Duodenal mucosa (tissue), 2 donors: ENCODE measurements at regions not wholly inside any gene's neighbourhood (a gene's known extent, or its start where the extent isn't known, plus 50 kb on each side); places are given as distances from the start of the nearest gene placed in this dataset.

Experiments used
- H3K27ac ChIP-seq: one replicate; pipeline ENCODE4 v1.7.0; 2013; ENCODE audit warnings: low read depth, low read length
- H3K27me3 ChIP-seq, 2 donors: one replicate each; pipeline ENCODE4 v1.7.0; 2013; ENCODE audit warnings: low read length in 2 of 2, control low read depth in 1 of 2; ENCODE audit not compliant: insufficient read depth in 2 of 2, control insufficient read depth in 1 of 2
- H3K36me3 ChIP-seq, 2 donors: one replicate each; pipeline ENCODE4 v1.7.0; 2013; ENCODE audit warnings: low read length in 2 of 2, control low read depth in 1 of 2; ENCODE audit not compliant: insufficient read depth in 2 of 2, control insufficient read depth in 1 of 2
- H3K4me1 ChIP-seq, 2 donors: one replicate each; pipeline ENCODE4 v1.7.0; 2013; ENCODE audit warnings: low read length in 2 of 2, control low read depth in 1 of 2; ENCODE audit not compliant: insufficient read depth in 2 of 2, control insufficient read depth in 1 of 2
- H3K4me3 ChIP-seq, 2 donors: one replicate each; pipeline ENCODE4 v1.7.0; 2013; ENCODE audit warnings: low read length in 2 of 2, low read depth in 1 of 2
- H3K9ac ChIP-seq, 2 donors: one replicate each; pipeline ENCODE4 v1.7.0; 2013; ENCODE audit warnings: low read length in 2 of 2, low read depth in 1 of 2
- H3K9me3 ChIP-seq, 2 donors: one replicate each; pipeline ENCODE4 v1.7.0; 2013; ENCODE audit warnings: low read length in 2 of 2, control low read depth in 1 of 2; ENCODE audit not compliant: control insufficient read depth in 1 of 2

- Histone ChIP-seq H3K9me3 (no peaks in the 10 kb centered on the region), H3K36me3 (no peaks in the 10 kb centered on the region), H3K9ac (no peak overlapping the region), H3K4me1 (no peaks in the 10 kb centered on the region), H3K27me3 (no peaks in the 10 kb centered on the region), H3K4me3 (no peak overlapping the region), H3K27ac (no peak overlapping the region)
Measured at GRCh38 chr2:217650229-217650628, 352.6 kb downstream of the TNS1 start.

- H3K4me3 ChIP-seq = no peak overlapping the region
- H3K9me3 ChIP-seq = no peaks in the 10 kb centered on the region
- no peaks in the 10 kb centered on the region for H3K36me3 ChIP-seq
- no peak overlapping the region for H3K27ac ChIP-seq
- no peaks in the 10 kb centered on the region for H3K4me1 ChIP-seq
- no peaks in the 10 kb centered on the region for H3K27me3 ChIP-seq
- H3K9ac ChIP-seq = no peak overlapping the region
Measured at GRCh38 chr2:217647925-217648324, 354.9 kb downstream of the TNS1 start.

- no peak overlapping the region for H3K27ac ChIP-seq
- H3K36me3 ChIP-seq = no peaks in the 10 kb centered on the region
- H3K4me3 ChIP-seq = no peak overlapping the region
- no peaks in the 10 kb centered on the region for H3K27me3 ChIP-seq
- H3K4me1 ChIP-seq = no peaks in the 10 kb centered on the region
- no peaks in the 10 kb centered on the region for H3K9me3 ChIP-seq
- H3K9ac ChIP-seq = no peak overlapping the region
Measured at GRCh38 chr2:217647226-217647625, 355.6 kb downstream of the TNS1 start.

- Histone ChIP-seq H3K9ac (no peak overlapping the region), H3K4me3 (no peak overlapping the region), H3K9me3 (no peaks in the 10 kb centered on the region), H3K36me3 (no peaks in the 10 kb centered on the region), H3K27ac (no peak overlapping the region), H3K27me3 (no peaks in the 10 kb centered on the region), H3K4me1 (no peaks in the 10 kb centered on the region)
Measured at GRCh38 chr2:217645896-217646295, 356.9 kb downstream of the TNS1 start.

GRCh38 chr2:217643789-217644301 lies 358.9 kb downstream of the TNS1 start:
- Histone ChIP-seq H3K27me3 (no peaks in the 10 kb centered on the region), H3K36me3 (no peaks in the 10 kb centered on the region), H3K9ac (no peak overlapping the region), H3K27ac (no peak overlapping the region), H3K9me3 (no peaks in the 10 kb centered on the region), H3K4me3 (no peak overlapping the region), H3K4me1 (no peaks in the 10 kb centered on the region)

GRCh38 chr2:217642944-217643343 lies 359.9 kb downstream of the TNS1 start:
- Histone ChIP-seq H3K4me3 (no peak overlapping the region), H3K9ac (no peak overlapping the region), H3K27ac (no peak overlapping the region), H3K4me1 (no peaks in the 10 kb centered on the region), H3K9me3 (no peaks in the 10 kb centered on the region), H3K27me3 (no peaks in the 10 kb centered on the region), H3K36me3 (no peaks in the 10 kb centered on the region)

- H3K4me1 ChIP-seq = no peaks in the 10 kb centered on the region
- H3K9me3 ChIP-seq = no peaks in the 10 kb centered on the region
- no peaks in the 10 kb centered on the region for H3K36me3 ChIP-seq
- no peaks in the 10 kb centered on the region for H3K27me3 ChIP-seq
- H3K4me3 ChIP-seq = no peak overlapping the region
- H3K9ac ChIP-seq = no peak overlapping the region
- H3K27ac ChIP-seq = no peak overlapping the region
Measured at GRCh38 chr2:217641960-217642359, 360.8 kb downstream of the TNS1 start.

- Histone ChIP-seq H3K27me3 (no peaks in the 10 kb centered on the region), H3K36me3 (no peaks in the 10 kb centered on the region), H3K9ac (no peak overlapping the region), H3K9me3 (no peaks in the 10 kb centered on the region), H3K4me1 (no peaks in the 10 kb centered on the region), H3K4me3 (no peak overlapping the region), H3K27ac (no peak overlapping the region)
Measured at GRCh38 chr2:217639481-217639880, 363.3 kb downstream of the TNS1 start.

GRCh38 chr2:217638533-217638932 lies 364.3 kb downstream of the TNS1 start:
- H3K27ac ChIP-seq = no peak overlapping the region
- H3K9ac ChIP-seq = no peak overlapping the region
- H3K4me3 ChIP-seq = no peak overlapping the region
- H3K27me3 ChIP-seq = no peaks in the 10 kb centered on the region
- H3K36me3 ChIP-seq = no peaks in the 10 kb centered on the region
- H3K9me3 ChIP-seq = no peaks in the 10 kb centered on the region
- no peaks in the 10 kb centered on the region for H3K4me1 ChIP-seq

GRCh38 chr2:217638031-217638430 lies 364.8 kb downstream of the TNS1 start:
- H3K27me3 ChIP-seq = no peaks in the 10 kb centered on the region
- H3K4me1 ChIP-seq = no peaks in the 10 kb centered on the region
- no peaks in the 10 kb centered on the region for H3K9me3 ChIP-seq
- H3K4me3 ChIP-seq = no peak overlapping the region
- H3K36me3 ChIP-seq = no peaks in the 10 kb centered on the region
- H3K27ac ChIP-seq = no peak overlapping the region
- H3K9ac ChIP-seq = no peak overlapping the region

GRCh38 chr2:217636991-217637561 lies 365.7 kb downstream of the TNS1 start:
- Histone ChIP-seq H3K4me1 (no peaks in the 10 kb centered on the region), H3K27me3 (no peaks in the 10 kb centered on the region), H3K4me3 (no peak overlapping the region), H3K27ac (no peak overlapping the region), H3K36me3 (no peaks in the 10 kb centered on the region), H3K9me3 (no peaks in the 10 kb centered on the region), H3K9ac (no peak overlapping the region)
